ENCODE measurements at regions not wholly inside any gene's neighbourhood (a gene's known extent, or its start where the extent isn't known, plus 50 kb on each side); places are given as distances from the start of the nearest gene placed in this dataset.

DNA sequence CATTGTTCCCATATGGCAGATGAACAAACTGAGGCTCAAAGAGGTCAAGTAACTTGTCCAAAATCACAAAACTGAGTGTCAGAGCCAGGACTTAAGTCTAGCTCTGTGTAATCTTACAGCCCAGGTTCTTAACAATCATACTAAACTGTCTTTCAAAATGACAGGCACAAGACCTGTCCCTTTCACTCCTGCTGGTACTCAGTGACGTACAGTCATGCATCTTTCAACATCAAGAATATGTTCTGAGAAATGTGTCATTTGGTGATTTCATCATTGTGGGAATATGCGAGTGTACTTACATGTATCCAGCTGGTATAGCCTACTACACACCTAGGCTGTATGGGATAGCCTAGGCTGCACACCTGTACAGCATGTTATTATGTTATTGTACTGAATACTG, 646.8 kb upstream of the WWC1 start:
- no peaks in the 10 kb centered on the region for H3K79me2 ChIP-seq (ENCODE audit: control insufficient read depth, insufficient read depth, low read length)
- no peak overlapping the region for H3K9ac ChIP-seq (ENCODE audit: low read length)
- Mint-ChIP-seq H3K27ac (no peak overlapping the region), H3K27me3 (no peaks in the 10 kb centered on the region), H3K9me3 (ENCODE audit: insufficient read depth) (peaks cover 3% of the 10 kb centered on the region), H3K4me3 (no peak overlapping the region), H3K4me1 (no peaks in the 10 kb centered on the region)
- intact Hi-C loops (cut with micrococcal nuclease), result no loop called here
- H3K4me2 ChIP-seq (replicated peaks; ENCODE audit: low read depth, low read length, poor library complexity, severe bottlenecking), result no peak overlapping the region
- no peak overlapping the region for H2AFZ ChIP-seq (ENCODE audit: insufficient read depth, low read depth, low read length, poor library complexity, severe bottlenecking)
- no peak overlapping the region for H3K27ac ChIP-seq (ENCODE audit: low read length in 2 of 2)
- no peaks in the 10 kb centered on the region for H3K36me3 ChIP-seq (replicated peaks in 1 of 2; ENCODE audit: control extremely low read depth in 1 of 2, control insufficient read depth in 1 of 2, extremely low read depth in 1 of 2, insufficient read depth in 2 of 2, low read length in 1 of 2)
- no peaks in the 10 kb centered on the region for H3K27me3 ChIP-seq (replicated peaks in 1 of 4; ENCODE audit: control extremely low read depth in 1 of 4, control insufficient read depth in 3 of 4, insufficient read depth in 4 of 4, low read length in 3 of 4)
- WGBS (ENCODE audit: insufficient coverage), result no CpG with 5 or more reads among the region's 2 CpGs
- H3K4me3 ChIP-seq (ENCODE audit: control extremely low read depth in 1 of 5, extremely low read depth in 1 of 5, insufficient read depth in 1 of 5, low read depth in 2 of 5, low read length in 4 of 5), result no peak overlapping the region
- POLR2A ChIA-PET, result no interaction called here
- H3K9me3 ChIP-seq (ENCODE audit: control extremely low read depth in 1 of 3, control insufficient read depth in 2 of 3, insufficient read depth in 1 of 3, low read length in 2 of 3), result no peaks in the 10 kb centered on the region
- DNase-seq (no peak), ATAC-seq (ENCODE audit: low read depth) (no peak)
- no peak for TF ChIP-seq EZH2 (IDR thresholded peaks at IDR 0.05; ENCODE audit: borderline replicate concordance, insufficient read depth, low read depth, low read length, poor library complexity, severe bottlenecking)
- no peak for TF ChIP-seq CTCF (IDR thresholded peaks at IDR 0.05)
- H3K4me1 ChIP-seq (ENCODE audit: control insufficient read depth in 2 of 2, insufficient read depth in 2 of 2, low read length in 2 of 2), result no peaks in the 10 kb centered on the region
- H4K20me1 ChIP-seq (ENCODE audit: control insufficient read depth, insufficient read depth, low read length, poor library complexity, severe bottlenecking), result no peaks in the 10 kb centered on the region
- CTCF ChIA-PET, result no interaction called here

GRCh38 chr5:167649471-167649870, 642.0 kb upstream of the WWC1 start:
- Mint-ChIP-seq H3K4me3 (no peak overlapping the region), H3K27me3 (no peaks in the 10 kb centered on the region), H3K9me3 (ENCODE audit: insufficient read depth) (no peaks in the 10 kb centered on the region), H3K27ac (no peak overlapping the region), H3K4me1 (no peaks in the 10 kb centered on the region)
- H3K9ac ChIP-seq (ENCODE audit: low read length), result no peak overlapping the region
- H3K4me1 ChIP-seq (ENCODE audit: control insufficient read depth in 2 of 2, insufficient read depth in 2 of 2, low read length in 2 of 2), result no peaks in the 10 kb centered on the region
- no peak for ATAC-seq (ENCODE audit: low read depth)
- H3K27me3 ChIP-seq (replicated peaks in 1 of 4; ENCODE audit: control extremely low read depth in 1 of 4, control insufficient read depth in 3 of 4, insufficient read depth in 4 of 4, low read length in 3 of 4), result no peaks in the 10 kb centered on the region
- no peaks in the 10 kb centered on the region for H3K9me3 ChIP-seq (ENCODE audit: control extremely low read depth in 1 of 3, control insufficient read depth in 2 of 3, insufficient read depth in 1 of 3, low read length in 2 of 3)
- no peak for TF ChIP-seq EZH2 (IDR thresholded peaks at IDR 0.05; ENCODE audit: borderline replicate concordance, insufficient read depth, low read depth, low read length, poor library complexity, severe bottlenecking)
- TF ChIP-seq CTCF (IDR thresholded peaks at IDR 0.05), result no peak
- no peak overlapping the region for H3K27ac ChIP-seq (ENCODE audit: low read length in 2 of 2)
- no peak for DNase-seq
- no CpG with 5 or more reads among the region's 1 CpG for WGBS (ENCODE audit: insufficient coverage)
- ChIA-PET POLR2A (no interaction called here), CTCF (no interaction called here)
- H2AFZ ChIP-seq (ENCODE audit: insufficient read depth, low read depth, low read length, poor library complexity, severe bottlenecking), result no peak overlapping the region
- H3K36me3 ChIP-seq (replicated peaks in 1 of 2; ENCODE audit: control extremely low read depth in 1 of 2, control insufficient read depth in 1 of 2, extremely low read depth in 1 of 2, insufficient read depth in 2 of 2, low read length in 1 of 2), result no peaks in the 10 kb centered on the region
- no peaks in the 10 kb centered on the region for H4K20me1 ChIP-seq (ENCODE audit: control insufficient read depth, insufficient read depth, low read length, poor library complexity, severe bottlenecking)
- intact Hi-C loops (cut with micrococcal nuclease), result no loop called here
- H3K79me2 ChIP-seq (ENCODE audit: control insufficient read depth, insufficient read depth, low read length), result no peaks in the 10 kb centered on the region
- H3K4me3 ChIP-seq (ENCODE audit: control extremely low read depth in 1 of 5, extremely low read depth in 1 of 5, insufficient read depth in 1 of 5, low read depth in 2 of 5, low read length in 4 of 5), result no peak overlapping the region
- H3K4me2 ChIP-seq (replicated peaks; ENCODE audit: low read depth, low read length, poor library complexity, severe bottlenecking), result no peak overlapping the region
